ENCODE measurements at regions not wholly inside any gene's neighbourhood (a gene's known extent, or its start where the extent isn't known, plus 50 kb on each side); places are given as distances from the start of the nearest gene placed in this dataset.

DNA sequence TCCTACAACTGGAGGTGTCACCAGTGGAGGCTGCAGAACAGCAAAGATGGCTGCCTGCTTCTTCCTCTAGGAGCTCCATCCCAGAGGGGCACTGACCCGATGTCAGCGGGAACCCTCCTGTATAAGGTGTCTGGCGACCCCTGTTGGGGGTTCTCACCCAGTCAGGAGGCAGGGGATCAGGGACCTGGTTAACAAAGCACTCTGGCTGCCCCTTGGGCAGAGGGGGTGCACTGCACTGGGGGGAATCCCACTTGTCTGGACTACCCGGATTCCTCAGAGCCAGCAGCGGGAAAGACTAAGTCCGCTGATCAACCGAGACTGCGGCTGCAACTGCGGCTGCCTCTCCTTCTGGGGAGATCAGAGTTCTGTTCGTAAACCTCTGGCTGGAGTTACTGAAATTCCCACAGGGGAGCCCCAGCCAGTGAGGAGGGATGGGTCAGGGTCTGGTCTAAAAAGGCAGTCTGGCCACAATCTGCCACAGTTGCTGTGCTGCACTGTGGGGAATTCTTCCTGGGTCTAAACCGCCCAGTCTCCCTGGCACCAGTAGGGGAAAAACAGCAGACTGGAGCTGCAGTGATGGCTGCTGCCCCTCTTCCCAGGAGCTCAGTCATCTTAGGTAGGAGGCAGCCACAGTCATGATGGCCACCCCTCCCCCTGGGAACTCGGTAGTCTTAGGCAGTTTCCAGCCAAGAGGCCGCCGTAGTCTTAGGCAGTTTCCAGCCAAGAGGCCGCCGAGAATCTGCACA is 213.4 kb downstream of the CYB561 start:
- TF ChIP-seq CTCF (conservative IDR thresholded peaks at IDR 0.05; ENCODE audit: low read depth in 2 of 2) (peak; percentile 37 to 59), POLR2AphosphoS5 (IDR thresholded peaks at IDR 0.05; ENCODE audit: low read depth) (no peak), JUNB (IDR thresholded peaks at IDR 0.05; ENCODE audit: unreplicated experiment) (no peak), EZH2 (IDR thresholded peaks at IDR 0.05; ENCODE audit: low read depth, unreplicated experiment) (no peak)
- TF ChIP-seq, protein P1, sequence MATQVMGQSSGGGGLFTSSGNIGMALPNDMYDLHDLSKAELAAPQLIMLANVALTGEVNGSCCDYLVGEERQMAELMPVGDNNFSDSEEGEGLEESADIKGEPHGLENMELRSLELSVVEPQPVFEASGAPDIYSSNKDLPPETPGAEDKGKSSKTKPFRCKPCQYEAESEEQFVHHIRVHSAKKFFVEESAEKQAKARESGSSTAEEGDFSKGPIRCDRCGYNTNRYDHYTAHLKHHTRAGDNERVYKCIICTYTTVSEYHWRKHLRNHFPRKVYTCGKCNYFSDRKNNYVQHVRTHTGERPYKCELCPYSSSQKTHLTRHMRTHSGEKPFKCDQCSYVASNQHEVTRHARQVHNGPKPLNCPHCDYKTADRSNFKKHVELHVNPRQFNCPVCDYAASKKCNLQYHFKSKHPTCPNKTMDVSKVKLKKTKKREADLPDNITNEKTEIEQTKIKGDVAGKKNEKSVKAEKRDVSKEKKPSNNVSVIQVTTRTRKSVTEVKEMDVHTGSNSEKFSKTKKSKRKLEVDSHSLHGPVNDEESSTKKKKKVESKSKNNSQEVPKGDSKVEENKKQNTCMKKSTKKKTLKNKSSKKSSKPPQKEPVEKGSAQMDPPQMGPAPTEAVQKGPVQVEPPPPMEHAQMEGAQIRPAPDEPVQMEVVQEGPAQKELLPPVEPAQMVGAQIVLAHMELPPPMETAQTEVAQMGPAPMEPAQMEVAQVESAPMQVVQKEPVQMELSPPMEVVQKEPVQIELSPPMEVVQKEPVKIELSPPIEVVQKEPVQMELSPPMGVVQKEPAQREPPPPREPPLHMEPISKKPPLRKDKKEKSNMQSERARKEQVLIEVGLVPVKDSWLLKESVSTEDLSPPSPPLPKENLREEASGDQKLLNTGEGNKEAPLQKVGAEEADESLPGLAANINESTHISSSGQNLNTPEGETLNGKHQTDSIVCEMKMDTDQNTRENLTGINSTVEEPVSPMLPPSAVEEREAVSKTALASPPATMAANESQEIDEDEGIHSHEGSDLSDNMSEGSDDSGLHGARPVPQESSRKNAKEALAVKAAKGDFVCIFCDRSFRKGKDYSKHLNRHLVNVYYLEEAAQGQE (IDR thresholded peaks at IDR 0.05; ENCODE audit: unreplicated experiment): no peak
